ENCODE measurements at regions not wholly inside any gene's neighbourhood (a gene's known extent, or its start where the extent isn't known, plus 50 kb on each side); places are given as distances from the start of the nearest gene placed in this dataset.

DNA sequence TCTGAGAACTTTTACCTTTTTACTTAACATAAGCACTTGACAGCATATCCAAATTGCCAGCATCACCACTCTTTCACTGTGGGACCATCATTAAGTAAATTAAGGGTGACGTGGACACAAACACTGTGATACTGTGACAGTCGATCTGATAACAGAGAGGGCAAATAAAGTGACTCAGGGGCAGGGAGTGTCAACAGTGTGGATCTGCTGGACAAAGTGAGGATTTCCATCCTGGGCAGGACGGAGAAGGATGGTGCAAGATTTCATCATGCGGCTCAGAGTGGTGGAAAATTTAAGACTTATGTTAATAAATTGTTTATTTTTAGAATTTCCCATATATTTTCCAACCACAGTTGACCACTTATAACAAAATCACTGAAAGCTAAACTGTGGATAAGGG is 60.0 kb upstream of the WDFY2 start:
- no peak for TF ChIP-seq POLR2A (IDR thresholded peaks at IDR 0.05)
- TF ChIP-seq, protein P1, sequence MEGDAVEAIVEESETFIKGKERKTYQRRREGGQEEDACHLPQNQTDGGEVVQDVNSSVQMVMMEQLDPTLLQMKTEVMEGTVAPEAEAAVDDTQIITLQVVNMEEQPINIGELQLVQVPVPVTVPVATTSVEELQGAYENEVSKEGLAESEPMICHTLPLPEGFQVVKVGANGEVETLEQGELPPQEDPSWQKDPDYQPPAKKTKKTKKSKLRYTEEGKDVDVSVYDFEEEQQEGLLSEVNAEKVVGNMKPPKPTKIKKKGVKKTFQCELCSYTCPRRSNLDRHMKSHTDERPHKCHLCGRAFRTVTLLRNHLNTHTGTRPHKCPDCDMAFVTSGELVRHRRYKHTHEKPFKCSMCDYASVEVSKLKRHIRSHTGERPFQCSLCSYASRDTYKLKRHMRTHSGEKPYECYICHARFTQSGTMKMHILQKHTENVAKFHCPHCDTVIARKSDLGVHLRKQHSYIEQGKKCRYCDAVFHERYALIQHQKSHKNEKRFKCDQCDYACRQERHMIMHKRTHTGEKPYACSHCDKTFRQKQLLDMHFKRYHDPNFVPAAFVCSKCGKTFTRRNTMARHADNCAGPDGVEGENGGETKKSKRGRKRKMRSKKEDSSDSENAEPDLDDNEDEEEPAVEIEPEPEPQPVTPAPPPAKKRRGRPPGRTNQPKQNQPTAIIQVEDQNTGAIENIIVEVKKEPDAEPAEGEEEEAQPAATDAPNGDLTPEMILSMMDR (IDR thresholded peaks at IDR 0.05 in 4 of 5, conservative IDR thresholded peaks at IDR 0.05 in 1 of 5) = no peak
